ENCODE measurements at regions not wholly inside any gene's neighbourhood (a gene's known extent, or its start where the extent isn't known, plus 50 kb on each side); places are given as distances from the start of the nearest gene placed in this dataset.

- TF ChIP-seq POLR2A (IDR thresholded peaks at IDR 0.05), result no peak
- TF ChIP-seq CTCF (IDR thresholded peaks at IDR 0.05), result no peak
Observed at GRCh38 chr14:85479306-85479705, 50.6 kb upstream of the FLRT2 start.
